Mesenchymal stem cell (in vitro differentiated cells and primary cell): ENCODE measurements at regions not wholly inside any gene's neighbourhood (a gene's known extent, or its start where the extent isn't known, plus 50 kb on each side); places are given as distances from the start of the nearest gene placed in this dataset.
A peak's percentile ranks its signal among the peaks of the same experiment; 100 is the strongest.

Experiments used
- DNase-seq: peaks from one replicate; pipeline ENCODE4 v3.0.0-alpha.2; 2013
- H2AFZ ChIP-seq: one replicate; pipeline ENCODE4 v1.6.1; 2013; ENCODE audit warnings: low read depth, mild to moderate bottlenecking, control low read depth, inconsistent platforms, low read length, moderate library complexity
- H2AK5ac ChIP-seq: 2 replicates; pipeline ENCODE4 v1.6.1; 2013; ENCODE audit warnings: low read length, moderate library complexity, mild to moderate bottlenecking, inconsistent platforms; ENCODE audit not compliant: severe bottlenecking
- H2BK120ac ChIP-seq: one replicate; pipeline ENCODE4 v1.6.1; 2013; ENCODE audit warnings: low read depth, mild to moderate bottlenecking, inconsistent platforms, low read length, moderate library complexity
- H2BK12ac ChIP-seq, 2 experiments: one replicate each; pipeline ENCODE4 v1.6.1; 2013; ENCODE audit warnings: inconsistent platforms in 2 of 2, low read length in 2 of 2, mild to moderate bottlenecking in 2 of 2, moderate library complexity in 2 of 2, control low read depth in 1 of 2
- H2BK15ac ChIP-seq: one replicate; pipeline ENCODE4 v1.6.1; 2013; ENCODE audit warnings: mild to moderate bottlenecking, low read depth, inconsistent platforms; ENCODE audit not compliant: poor library complexity, severe bottlenecking
- H2BK5ac ChIP-seq: 2 replicates; pipeline ENCODE4 v1.6.1; 2013; ENCODE audit warnings: low read depth, mild to moderate bottlenecking, low read length, control low read depth, inconsistent platforms; ENCODE audit not compliant: poor library complexity, severe bottlenecking
- H3K14ac ChIP-seq, 2 experiments: one replicate each; pipeline ENCODE4 v1.6.1; 2013; ENCODE audit warnings: inconsistent platforms in 2 of 2, low read length in 2 of 2, control low read depth in 1 of 2, mild to moderate bottlenecking in 1 of 2, moderate library complexity in 1 of 2
- H3K18ac ChIP-seq, 2 experiments: one replicate each; pipeline ENCODE4 v1.6.1; 2013; ENCODE audit warnings: inconsistent platforms in 2 of 2, low read length in 2 of 2, control low read depth in 1 of 2, low read depth in 1 of 2, mild to moderate bottlenecking in 1 of 2
- H3K23ac ChIP-seq, 2 experiments: one replicate each; pipeline ENCODE4 v1.6.1; 2013; ENCODE audit warnings: inconsistent platforms in 2 of 2, low read length in 2 of 2, mild to moderate bottlenecking in 2 of 2, moderate library complexity in 2 of 2, control low read depth in 1 of 2
- H3K27ac ChIP-seq: 2 replicates; pipeline ENCODE4 v1.5.1; 2013; ENCODE audit warnings: mild to moderate bottlenecking, moderate library complexity, low read length, control low read depth, inconsistent platforms; ENCODE audit not compliant: poor library complexity, severe bottlenecking
- H3K27me3 ChIP-seq, 2 experiments: 2 replicates each; pipeline versions ENCODE4 v1.6.1 to v1.7.0; 2013; ENCODE audit warnings: low read length in 2 of 2, mild to moderate bottlenecking in 2 of 2, moderate library complexity in 2 of 2, control low read depth in 1 of 2, inconsistent platforms in 1 of 2; ENCODE audit not compliant: control insufficient read depth in 1 of 2, insufficient read depth in 1 of 2
- H3K36me3 ChIP-seq, 2 experiments: 2 replicates each; pipeline versions ENCODE4 v1.6.1 to v1.7.0; 2013; ENCODE audit warnings: low read length in 2 of 2, control low read depth in 1 of 2, inconsistent platforms in 1 of 2, low read depth in 1 of 2, mild to moderate bottlenecking in 1 of 2; ENCODE audit not compliant: insufficient read depth in 2 of 2, control insufficient read depth in 1 of 2
- H3K4ac ChIP-seq, 2 experiments: one replicate each; pipeline ENCODE4 v1.6.1; 2013; ENCODE audit warnings: inconsistent platforms in 2 of 2, low read length in 2 of 2, mild to moderate bottlenecking in 2 of 2, moderate library complexity in 2 of 2, control low read depth in 1 of 2, low read depth in 1 of 2
- H3K4me1 ChIP-seq: 2 replicates; pipeline ENCODE4 v1.6.1; 2013; ENCODE audit warnings: low read depth, low read length, control low read depth; ENCODE audit not compliant: control insufficient read depth, insufficient read depth
- H3K4me2 ChIP-seq: 2 replicates; pipeline ENCODE4 v1.6.1; 2013; ENCODE audit warnings: low read length, mild to moderate bottlenecking, inconsistent platforms; ENCODE audit not compliant: poor library complexity, severe bottlenecking
- H3K4me3 ChIP-seq, 2 experiments: 2 replicates each; pipeline versions ENCODE4 v1.5.1 to v1.7.0; 2013; ENCODE audit warnings: low read length in 2 of 2, mild to moderate bottlenecking in 2 of 2, control low read depth in 1 of 2, low read depth in 1 of 2; ENCODE audit not compliant: insufficient read depth in 1 of 2
- H3K79me1 ChIP-seq: replicated peaks from 2 replicates; pipeline ENCODE4 v1.6.1; 2013; ENCODE audit warnings: mild to moderate bottlenecking, control low read depth, low read length, inconsistent platforms; ENCODE audit not compliant: poor library complexity, severe bottlenecking
- H3K9ac ChIP-seq: 2 replicates; pipeline ENCODE4 v1.7.0; 2013; ENCODE audit warnings: mild to moderate bottlenecking, low read length, moderate library complexity
- H3K9me3 ChIP-seq: 2 replicates; pipeline ENCODE4 v1.7.0; 2013; ENCODE audit warnings: mild to moderate bottlenecking, low read length; ENCODE audit not compliant: control insufficient read depth
- H4K8ac ChIP-seq: one replicate; pipeline ENCODE4 v1.6.1; 2013; ENCODE audit warnings: inconsistent platforms, mild to moderate bottlenecking, low read length, moderate library complexity
- H4K91ac ChIP-seq: one replicate; pipeline ENCODE4 v1.6.1; 2013; ENCODE audit warnings: mild to moderate bottlenecking, low read length, inconsistent platforms
- WGBS: methylation state at CpG from one replicate; pipeline ENCODE4 v1.1.7; 2013; ENCODE audit warnings: mixed read lengths; 5-methylcytosine and 5-hydroxymethylcytosine counted together

DNA sequence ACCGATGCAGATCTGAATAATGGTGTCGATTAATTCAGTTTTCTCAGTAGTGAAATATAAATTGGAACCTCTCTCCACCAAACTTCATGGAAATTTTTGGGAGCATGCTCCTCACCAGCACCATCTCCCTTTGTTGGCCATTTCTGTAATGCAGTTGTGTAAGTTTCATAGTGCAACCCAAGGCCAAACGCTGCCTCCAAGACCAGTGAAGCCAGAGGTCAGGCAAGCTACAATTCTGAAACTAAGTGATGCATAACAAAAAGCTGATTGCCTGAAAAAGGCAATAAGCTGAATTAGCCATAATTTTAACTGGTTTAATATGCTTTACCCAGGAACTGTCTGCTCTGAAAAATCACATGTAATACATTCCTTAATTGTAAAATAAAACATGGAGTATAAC is 138.3 kb upstream of the TACR1 start:
- no peak overlapping the region for H2BK15ac ChIP-seq

DNA sequence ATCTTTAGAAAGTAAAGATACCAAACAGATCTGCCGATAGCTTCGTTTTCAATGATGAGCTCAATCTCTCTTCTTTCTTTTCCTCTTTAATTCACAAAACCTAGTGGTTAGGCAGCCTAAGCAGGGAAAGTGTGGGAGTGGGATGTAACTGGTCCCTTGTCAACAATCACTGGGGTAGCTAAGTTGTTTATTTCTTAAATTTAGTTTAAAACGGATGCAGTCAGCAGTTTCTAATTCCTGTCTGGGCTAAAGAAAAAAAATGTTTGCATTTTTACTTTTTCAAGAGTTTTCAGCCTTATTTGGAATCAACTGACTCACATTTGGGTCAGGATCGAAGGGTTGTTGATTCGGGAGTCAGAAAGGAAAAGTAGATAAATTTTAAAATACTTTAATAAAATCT is 137.7 kb upstream of the TACR1 start:
- Histone ChIP-seq H3K27me3 (no peaks in the 10 kb centered on the region), H2BK12ac (no peak overlapping the region)

More for the DNA sequence above, 138.3 kb upstream of the TACR1 start:
- Histone ChIP-seq H2BK5ac (no peak overlapping the region), H3K23ac (no peak overlapping the region), H2BK120ac (no peak overlapping the region), H3K18ac (no peak overlapping the region), H2AFZ (no peak overlapping the region), H3K4ac (no peak overlapping the region), H3K9me3 (no peaks in the 10 kb centered on the region), H3K14ac (no peak overlapping the region), H4K91ac (no peak overlapping the region), H3K4me2 (no peak overlapping the region), H3K79me1 (no peaks in the 10 kb centered on the region), H2BK12ac (no peak overlapping the region), H3K27ac (no peak overlapping the region), H4K8ac (no peak overlapping the region), H3K9ac (no peak overlapping the region), H3K27me3 (no peaks in the 10 kb centered on the region), H3K36me3 (no peaks in the 10 kb centered on the region), H2AK5ac (no peak overlapping the region), H3K4me3 (no peak overlapping the region), H3K4me1 (no peaks in the 10 kb centered on the region)
- 97% methylated on average over 3 of the region's 3 CpGs for WGBS
- no peak for DNase-seq

DNA sequence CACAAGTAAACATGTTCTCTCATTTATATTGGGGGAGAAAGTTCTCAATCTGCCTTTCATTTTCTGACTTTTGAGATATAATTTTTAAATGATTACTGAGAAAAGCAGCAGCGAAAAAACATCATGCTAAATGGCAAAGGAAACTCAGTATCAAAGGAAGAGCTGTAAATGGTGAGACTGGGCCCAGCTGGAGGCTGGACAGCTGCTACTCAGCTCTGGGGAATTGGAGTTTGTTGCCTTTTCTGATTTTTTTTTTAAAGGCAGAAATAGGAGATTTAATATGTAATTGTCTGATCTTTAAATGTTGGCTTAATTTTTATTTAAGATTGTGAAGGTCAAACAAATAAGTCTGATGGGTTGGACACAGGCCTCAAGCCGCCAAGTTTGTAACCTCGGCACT is 137.1 kb upstream of the TACR1 start:
- Histone ChIP-seq H2BK12ac (no peak overlapping the region), H3K23ac (no peak overlapping the region)

More for the DNA sequence above, 137.7 kb upstream of the TACR1 start:
- no peak overlapping the region for H3K27ac ChIP-seq
- H2AK5ac ChIP-seq = no peak overlapping the region
- H3K23ac ChIP-seq = no peak overlapping the region
- peak overlapping the region; percentile 58 for H3K9ac ChIP-seq
- WGBS = 86% methylated on average over 2 of the region's 5 CpGs
- no peaks in the 10 kb centered on the region for H3K36me3 ChIP-seq
- H3K4me1 ChIP-seq = no peaks in the 10 kb centered on the region
- H3K14ac ChIP-seq = no peak overlapping the region
- no peak overlapping the region for H3K18ac ChIP-seq
- H4K91ac ChIP-seq = no peak overlapping the region
- no peak overlapping the region for H2BK120ac ChIP-seq
- no peaks in the 10 kb centered on the region for H3K79me1 ChIP-seq
- no peak overlapping the region for H4K8ac ChIP-seq
- H2AFZ ChIP-seq = no peak overlapping the region
- H3K9me3 ChIP-seq = no peaks in the 10 kb centered on the region
- H2BK5ac ChIP-seq = no peak overlapping the region
- H3K4me2 ChIP-seq = no peak overlapping the region
- H3K4me3 ChIP-seq = no peak overlapping the region
- H2BK15ac ChIP-seq = no peak overlapping the region
- no peak overlapping the region for H3K4ac ChIP-seq
- no peak for DNase-seq

DNA sequence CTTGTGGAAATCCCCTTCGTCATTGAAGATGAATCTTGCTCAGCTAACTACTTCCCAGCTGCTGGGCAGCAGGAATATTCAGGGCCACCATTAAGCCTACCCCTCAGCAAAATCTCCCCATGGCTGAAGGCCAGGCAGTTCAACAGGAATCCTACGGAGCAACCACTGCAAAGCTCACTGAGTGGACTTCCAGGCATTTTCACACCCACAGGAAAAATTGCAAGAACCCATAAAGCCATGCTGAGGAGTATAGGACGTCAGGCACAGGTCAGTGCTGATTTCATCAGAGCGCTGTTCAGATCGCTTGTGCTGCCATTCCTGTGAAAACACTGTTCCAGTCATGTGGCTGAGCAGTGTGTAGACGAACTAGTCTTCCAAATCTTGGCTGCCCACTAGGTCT is 134.8 kb upstream of the TACR1 start:
- 84% methylated on average over 5 of the region's 6 CpGs for WGBS
- H3K4me3 ChIP-seq = no peak overlapping the region
- H3K4me2 ChIP-seq = no peak overlapping the region
- no peak overlapping the region for H3K27ac ChIP-seq
- no peak overlapping the region for H4K91ac ChIP-seq
- no peaks in the 10 kb centered on the region for H3K36me3 ChIP-seq
- H3K27me3 ChIP-seq = no peaks in the 10 kb centered on the region
- H2AFZ ChIP-seq = no peak overlapping the region
- no peak overlapping the region for H2BK5ac ChIP-seq
- no peak overlapping the region for H3K18ac ChIP-seq
- no peak overlapping the region for H3K23ac ChIP-seq
- H3K14ac ChIP-seq = no peak overlapping the region
- H2BK120ac ChIP-seq = no peak overlapping the region
- no peaks in the 10 kb centered on the region for H3K79me1 ChIP-seq
- no peaks in the 10 kb centered on the region for H3K4me1 ChIP-seq
- no peak overlapping the region for H3K9ac ChIP-seq
- H2BK12ac ChIP-seq = no peak overlapping the region
- no peak overlapping the region for H2BK15ac ChIP-seq
- H2AK5ac ChIP-seq = no peak overlapping the region
- no peaks in the 10 kb centered on the region for H3K9me3 ChIP-seq
- no peak overlapping the region for H4K8ac ChIP-seq
- H3K4ac ChIP-seq = no peak overlapping the region
- DNase-seq = no peak

More for the DNA sequence above, 137.1 kb upstream of the TACR1 start:
- H3K27ac ChIP-seq = no peak overlapping the region
- no peak overlapping the region for H4K8ac ChIP-seq
- no peak overlapping the region for H2AK5ac ChIP-seq
- no peak overlapping the region for H2BK120ac ChIP-seq
- H3K9me3 ChIP-seq = no peaks in the 10 kb centered on the region
- H2AFZ ChIP-seq = no peak overlapping the region
- no peak overlapping the region for H4K91ac ChIP-seq
- H3K9ac ChIP-seq = no peak overlapping the region
- H3K4ac ChIP-seq = no peak overlapping the region
- H2BK15ac ChIP-seq = no peak overlapping the region
- DNase-seq = no peak
- no peak overlapping the region for H3K4me3 ChIP-seq
- H3K4me2 ChIP-seq = no peak overlapping the region
- H2BK5ac ChIP-seq = no peak overlapping the region
- H3K79me1 ChIP-seq = no peaks in the 10 kb centered on the region
- H3K27me3 ChIP-seq = no peaks in the 10 kb centered on the region
- H3K14ac ChIP-seq = no peak overlapping the region
- no peaks in the 10 kb centered on the region for H3K36me3 ChIP-seq
- WGBS = 89% methylated on average over 3 of the region's 3 CpGs
- no peak overlapping the region for H3K18ac ChIP-seq
- H3K4me1 ChIP-seq = no peaks in the 10 kb centered on the region
